ENCODE measurements at regions not wholly inside any gene's neighbourhood (a gene's known extent, or its start where the extent isn't known, plus 50 kb on each side); places are given as distances from the start of the nearest gene placed in this dataset.

DNA sequence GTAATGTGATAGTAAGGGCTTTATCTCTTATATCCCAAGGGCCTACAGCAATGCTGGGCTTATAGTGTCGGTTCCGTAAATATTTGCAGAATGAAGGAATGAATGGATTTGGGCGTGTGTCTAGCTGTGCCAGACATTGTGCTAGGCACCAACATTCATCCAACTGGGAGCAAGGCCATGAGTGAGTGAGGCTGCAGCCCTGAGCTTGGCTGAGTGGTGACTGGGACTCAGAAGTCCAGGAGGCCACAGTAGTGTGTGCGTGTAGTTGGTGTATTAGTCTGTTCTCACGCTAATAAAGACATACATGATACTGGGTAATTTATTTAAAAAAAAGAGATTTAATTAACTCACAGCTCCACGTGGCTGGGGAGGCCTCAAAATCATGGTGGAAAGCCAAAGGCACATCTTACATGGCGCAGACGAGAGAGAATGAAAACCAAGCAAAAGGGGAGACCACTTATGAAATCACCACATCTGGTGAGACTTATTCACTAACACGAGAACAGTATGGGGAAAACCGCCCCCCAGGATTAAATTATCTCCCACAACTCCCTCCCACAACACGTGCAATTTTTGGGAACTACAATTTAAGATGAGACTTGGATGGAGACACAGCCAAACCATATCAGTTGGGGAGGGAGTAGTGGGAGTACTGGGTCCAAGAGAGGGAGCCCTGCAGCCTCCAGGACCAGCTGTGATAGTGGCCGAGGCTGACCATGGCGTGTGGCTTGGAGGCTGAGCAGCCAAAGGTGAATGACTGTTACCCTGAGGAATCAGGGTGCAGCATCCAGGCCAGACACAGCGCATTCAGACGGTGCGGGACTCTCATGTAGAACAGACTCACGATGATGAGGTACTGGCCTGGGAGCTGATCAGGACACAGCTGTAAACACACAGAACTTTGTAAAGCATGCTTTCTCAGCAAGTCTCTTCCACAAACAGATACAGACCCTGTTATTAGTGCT is 104.6 kb downstream of the TEX26 start:
- TF ChIP-seq, protein P1, sequence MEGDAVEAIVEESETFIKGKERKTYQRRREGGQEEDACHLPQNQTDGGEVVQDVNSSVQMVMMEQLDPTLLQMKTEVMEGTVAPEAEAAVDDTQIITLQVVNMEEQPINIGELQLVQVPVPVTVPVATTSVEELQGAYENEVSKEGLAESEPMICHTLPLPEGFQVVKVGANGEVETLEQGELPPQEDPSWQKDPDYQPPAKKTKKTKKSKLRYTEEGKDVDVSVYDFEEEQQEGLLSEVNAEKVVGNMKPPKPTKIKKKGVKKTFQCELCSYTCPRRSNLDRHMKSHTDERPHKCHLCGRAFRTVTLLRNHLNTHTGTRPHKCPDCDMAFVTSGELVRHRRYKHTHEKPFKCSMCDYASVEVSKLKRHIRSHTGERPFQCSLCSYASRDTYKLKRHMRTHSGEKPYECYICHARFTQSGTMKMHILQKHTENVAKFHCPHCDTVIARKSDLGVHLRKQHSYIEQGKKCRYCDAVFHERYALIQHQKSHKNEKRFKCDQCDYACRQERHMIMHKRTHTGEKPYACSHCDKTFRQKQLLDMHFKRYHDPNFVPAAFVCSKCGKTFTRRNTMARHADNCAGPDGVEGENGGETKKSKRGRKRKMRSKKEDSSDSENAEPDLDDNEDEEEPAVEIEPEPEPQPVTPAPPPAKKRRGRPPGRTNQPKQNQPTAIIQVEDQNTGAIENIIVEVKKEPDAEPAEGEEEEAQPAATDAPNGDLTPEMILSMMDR (conservative IDR thresholded peaks at IDR 0.05; ENCODE audit: low read depth in 2 of 2), result no peak
- TF ChIP-seq, protein P2, sequence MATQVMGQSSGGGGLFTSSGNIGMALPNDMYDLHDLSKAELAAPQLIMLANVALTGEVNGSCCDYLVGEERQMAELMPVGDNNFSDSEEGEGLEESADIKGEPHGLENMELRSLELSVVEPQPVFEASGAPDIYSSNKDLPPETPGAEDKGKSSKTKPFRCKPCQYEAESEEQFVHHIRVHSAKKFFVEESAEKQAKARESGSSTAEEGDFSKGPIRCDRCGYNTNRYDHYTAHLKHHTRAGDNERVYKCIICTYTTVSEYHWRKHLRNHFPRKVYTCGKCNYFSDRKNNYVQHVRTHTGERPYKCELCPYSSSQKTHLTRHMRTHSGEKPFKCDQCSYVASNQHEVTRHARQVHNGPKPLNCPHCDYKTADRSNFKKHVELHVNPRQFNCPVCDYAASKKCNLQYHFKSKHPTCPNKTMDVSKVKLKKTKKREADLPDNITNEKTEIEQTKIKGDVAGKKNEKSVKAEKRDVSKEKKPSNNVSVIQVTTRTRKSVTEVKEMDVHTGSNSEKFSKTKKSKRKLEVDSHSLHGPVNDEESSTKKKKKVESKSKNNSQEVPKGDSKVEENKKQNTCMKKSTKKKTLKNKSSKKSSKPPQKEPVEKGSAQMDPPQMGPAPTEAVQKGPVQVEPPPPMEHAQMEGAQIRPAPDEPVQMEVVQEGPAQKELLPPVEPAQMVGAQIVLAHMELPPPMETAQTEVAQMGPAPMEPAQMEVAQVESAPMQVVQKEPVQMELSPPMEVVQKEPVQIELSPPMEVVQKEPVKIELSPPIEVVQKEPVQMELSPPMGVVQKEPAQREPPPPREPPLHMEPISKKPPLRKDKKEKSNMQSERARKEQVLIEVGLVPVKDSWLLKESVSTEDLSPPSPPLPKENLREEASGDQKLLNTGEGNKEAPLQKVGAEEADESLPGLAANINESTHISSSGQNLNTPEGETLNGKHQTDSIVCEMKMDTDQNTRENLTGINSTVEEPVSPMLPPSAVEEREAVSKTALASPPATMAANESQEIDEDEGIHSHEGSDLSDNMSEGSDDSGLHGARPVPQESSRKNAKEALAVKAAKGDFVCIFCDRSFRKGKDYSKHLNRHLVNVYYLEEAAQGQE (IDR thresholded peaks at IDR 0.05; ENCODE audit: unreplicated experiment), result no peak
- TF ChIP-seq EZH2 (IDR thresholded peaks at IDR 0.05; ENCODE audit: low read depth, unreplicated experiment), result no peak
- TF ChIP-seq EZH2phosphoT487 (IDR thresholded peaks at IDR 0.05; ENCODE audit: unreplicated experiment), result no peak
- TF ChIP-seq JUNB (IDR thresholded peaks at IDR 0.05; ENCODE audit: unreplicated experiment), result no peak
- no peak for TF ChIP-seq CREB1 (CRISPR knock-in tag; IDR thresholded peaks at IDR 0.05; ENCODE audit: low read depth)
- no peak for TF ChIP-seq POLR2AphosphoS5 (IDR thresholded peaks at IDR 0.05; ENCODE audit: low read depth)
- TF ChIP-seq STAT1 (IDR thresholded peaks at IDR 0.05; ENCODE audit: unreplicated experiment), result no peak
- no peak for TF ChIP-seq ZNF114 (CRISPR knock-in tag; IDR thresholded peaks at IDR 0.05)
- no peak for TF ChIP-seq NANOG (IDR thresholded peaks at IDR 0.05; ENCODE audit: borderline replicate concordance)
- TF ChIP-seq ZNF331 (CRISPR knock-in tag; IDR thresholded peaks at IDR 0.05; ENCODE audit: low read depth), result no peak
- no peak for TF ChIP-seq ZNF462 (CRISPR knock-in tag; IDR thresholded peaks at IDR 0.05)
